ENCODE measurements at regions not wholly inside any gene's neighbourhood (a gene's known extent, or its start where the extent isn't known, plus 50 kb on each side); places are given as distances from the start of the nearest gene placed in this dataset.
"Not testable (repeated sequence)": the region's sequence is repeated elsewhere in the genome, so short reads cannot be mapped to it uniquely, and the experiment has no call there.

GRCh38 chr10:9126728-9127127 lies 1072.2 kb downstream of the GATA3 start:
- ATAC-seq (ENCODE audit: low read depth) (no peak), DNase-seq (ENCODE audit: low spot score) (no peak)
- no peaks in the 10 kb centered on the region for H3K9me3 ChIP-seq (ENCODE audit: severe bottlenecking)
- H3K36me3 ChIP-seq (ENCODE audit: low read depth), result no peaks in the 10 kb centered on the region
- H3K27me3 ChIP-seq (ENCODE audit: insufficient read depth, poor library complexity, severe bottlenecking), result no peaks in the 10 kb centered on the region
- no peak overlapping the region for H3K27ac ChIP-seq (ENCODE audit: poor library complexity, severe bottlenecking)
- no peaks in the 10 kb centered on the region for H3K4me1 ChIP-seq (ENCODE audit: insufficient read depth, poor library complexity, severe bottlenecking)
- H3K4me3 ChIP-seq (ENCODE audit: severe bottlenecking), result no peak overlapping the region
- no peak for TF ChIP-seq CTCF (IDR thresholded peaks at IDR 0.05; ENCODE audit: poor library complexity, severe bottlenecking)

GRCh38 chr10:9137368-9137767 lies 1082.9 kb downstream of the GATA3 start:
- Histone ChIP-seq H3K27me3 (ENCODE audit: insufficient read depth, poor library complexity, severe bottlenecking) (no peaks in the 10 kb centered on the region), H3K9me3 (ENCODE audit: severe bottlenecking) (no peaks in the 10 kb centered on the region)

GRCh38 chr10:9138829-9139228 lies 1084.3 kb downstream of the GATA3 start:
- H3K36me3 ChIP-seq (ENCODE audit: low read depth); H3K9me3 ChIP-seq (ENCODE audit: severe bottlenecking); DNase-seq (ENCODE audit: low spot score); H3K4me3 ChIP-seq (ENCODE audit: severe bottlenecking); H3K27ac ChIP-seq (ENCODE audit: poor library complexity, severe bottlenecking); H3K4me1 ChIP-seq (ENCODE audit: insufficient read depth, poor library complexity, severe bottlenecking); ATAC-seq (ENCODE audit: low read depth); H3K27me3 ChIP-seq (ENCODE audit: insufficient read depth, poor library complexity, severe bottlenecking): not testable (repeated sequence)

More at GRCh38 chr10:9137368-9137767, 1082.9 kb downstream of the GATA3 start:
- Histone ChIP-seq H3K4me3 (ENCODE audit: severe bottlenecking) (no peak overlapping the region), H3K36me3 (ENCODE audit: low read depth) (no peaks in the 10 kb centered on the region), H3K27ac (ENCODE audit: poor library complexity, severe bottlenecking) (no peak overlapping the region), H3K4me1 (ENCODE audit: insufficient read depth, poor library complexity, severe bottlenecking) (no peaks in the 10 kb centered on the region)
- no peak for TF ChIP-seq CTCF (IDR thresholded peaks at IDR 0.05; ENCODE audit: poor library complexity, severe bottlenecking)
- ATAC-seq (ENCODE audit: low read depth) (no peak), DNase-seq (ENCODE audit: low spot score) (no peak)

- no peak for DNase-seq (ENCODE audit: low spot score)
- Histone ChIP-seq H3K4me1 (ENCODE audit: insufficient read depth, poor library complexity, severe bottlenecking) (no peaks in the 10 kb centered on the region), H3K27ac (ENCODE audit: poor library complexity, severe bottlenecking) (no peak overlapping the region), H3K9me3 (ENCODE audit: severe bottlenecking) (no peaks in the 10 kb centered on the region), H3K27me3 (ENCODE audit: insufficient read depth, poor library complexity, severe bottlenecking) (no peaks in the 10 kb centered on the region), H3K36me3 (ENCODE audit: low read depth) (no peaks in the 10 kb centered on the region), H3K4me3 (ENCODE audit: severe bottlenecking) (no peak overlapping the region)
- no peak for TF ChIP-seq CTCF (IDR thresholded peaks at IDR 0.05; ENCODE audit: poor library complexity, severe bottlenecking)
- no peak for ATAC-seq (ENCODE audit: low read depth)
These were observed 1085.9 kb downstream of the GATA3 start for GRCh38 chr10:9140373-9140772.

GRCh38 chr10:9147475-9147874 lies 1093.0 kb downstream of the GATA3 start:
- no peaks in the 10 kb centered on the region for H3K4me1 ChIP-seq (ENCODE audit: insufficient read depth, poor library complexity, severe bottlenecking)
- no peak overlapping the region for H3K27ac ChIP-seq (ENCODE audit: poor library complexity, severe bottlenecking)
- H3K4me3 ChIP-seq (ENCODE audit: severe bottlenecking), result no peak overlapping the region
- TF ChIP-seq CTCF (IDR thresholded peaks at IDR 0.05; ENCODE audit: poor library complexity, severe bottlenecking), result no peak
- no peaks in the 10 kb centered on the region for H3K9me3 ChIP-seq (ENCODE audit: severe bottlenecking)
- ATAC-seq (ENCODE audit: low read depth), result no peak
- H3K36me3 ChIP-seq (ENCODE audit: low read depth), result no peaks in the 10 kb centered on the region
- DNase-seq (ENCODE audit: low spot score), result no peak
- no peaks in the 10 kb centered on the region for H3K27me3 ChIP-seq (ENCODE audit: insufficient read depth, poor library complexity, severe bottlenecking)

Data from RWPE2 (cell line).